Loucy (cell line): ENCODE measurements at regions not wholly inside any gene's neighbourhood (a gene's known extent, or its start where the extent isn't known, plus 50 kb on each side); places are given as distances from the start of the nearest gene placed in this dataset.

Source experiments
- CTCF ChIP-seq: fragments of 200-600 bp; sonication (generic); conservative IDR thresholded peaks from 2 replicates; pipeline ENCODE4 v1.5.1; 2014; ENCODE audit warnings: mild to moderate bottlenecking, antibody characterized with exemption, low read length
- EZH2phosphoT487 ChIP-seq: fragments of 200-600 bp; IDR thresholded peaks from 2 replicates; pipeline ENCODE4 v1.6.1; 2018; ENCODE audit warnings: antibody characterized with exemption, mild to moderate bottlenecking, moderate library complexity, borderline replicate concordance

DNA sequence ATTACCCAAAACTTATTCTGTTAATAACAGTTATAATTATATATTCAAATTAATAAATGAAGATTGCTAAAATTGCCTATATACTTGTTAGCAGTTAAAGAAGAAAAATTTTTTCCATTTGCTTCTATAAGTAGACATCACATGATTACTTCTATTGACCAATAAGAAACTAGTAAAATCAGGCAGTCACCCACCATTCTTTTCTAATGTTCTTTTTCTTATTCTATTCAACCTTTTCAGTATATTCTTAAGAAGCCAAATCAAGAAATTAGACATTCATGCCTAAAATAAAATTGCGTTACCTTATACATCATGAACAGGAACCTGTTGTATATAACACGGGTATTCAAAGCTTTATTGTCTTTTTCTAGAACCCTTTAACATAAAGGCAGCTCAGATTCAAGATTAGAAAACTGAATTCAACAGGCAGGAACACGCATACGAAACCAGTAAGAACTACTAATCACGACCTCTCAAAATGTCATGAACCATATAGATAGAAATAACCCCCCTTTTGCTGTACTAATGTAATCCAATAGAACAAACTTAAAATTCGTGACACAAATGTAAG lies 568.1 kb upstream of the DIPK2B start:
- TF ChIP-seq CTCF (no peak), EZH2phosphoT487 (no peak)
